ENCODE measurements at regions not wholly inside any gene's neighbourhood (a gene's known extent, or its start where the extent isn't known, plus 50 kb on each side); places are given as distances from the start of the nearest gene placed in this dataset.
A peak's percentile ranks its signal among the peaks of the same experiment; 100 is the strongest.

- peak; percentile 8 for DNase-seq (ENCODE audit: low spot score)
Observed at GRCh38 chr4:75107755-75108612, 175.1 kb downstream of the PARM1 start.

- no peak for DNase-seq (ENCODE audit: low spot score)
Observed at GRCh38 chr4:75102787-75103085, 169.8 kb downstream of the PARM1 start.

DNA sequence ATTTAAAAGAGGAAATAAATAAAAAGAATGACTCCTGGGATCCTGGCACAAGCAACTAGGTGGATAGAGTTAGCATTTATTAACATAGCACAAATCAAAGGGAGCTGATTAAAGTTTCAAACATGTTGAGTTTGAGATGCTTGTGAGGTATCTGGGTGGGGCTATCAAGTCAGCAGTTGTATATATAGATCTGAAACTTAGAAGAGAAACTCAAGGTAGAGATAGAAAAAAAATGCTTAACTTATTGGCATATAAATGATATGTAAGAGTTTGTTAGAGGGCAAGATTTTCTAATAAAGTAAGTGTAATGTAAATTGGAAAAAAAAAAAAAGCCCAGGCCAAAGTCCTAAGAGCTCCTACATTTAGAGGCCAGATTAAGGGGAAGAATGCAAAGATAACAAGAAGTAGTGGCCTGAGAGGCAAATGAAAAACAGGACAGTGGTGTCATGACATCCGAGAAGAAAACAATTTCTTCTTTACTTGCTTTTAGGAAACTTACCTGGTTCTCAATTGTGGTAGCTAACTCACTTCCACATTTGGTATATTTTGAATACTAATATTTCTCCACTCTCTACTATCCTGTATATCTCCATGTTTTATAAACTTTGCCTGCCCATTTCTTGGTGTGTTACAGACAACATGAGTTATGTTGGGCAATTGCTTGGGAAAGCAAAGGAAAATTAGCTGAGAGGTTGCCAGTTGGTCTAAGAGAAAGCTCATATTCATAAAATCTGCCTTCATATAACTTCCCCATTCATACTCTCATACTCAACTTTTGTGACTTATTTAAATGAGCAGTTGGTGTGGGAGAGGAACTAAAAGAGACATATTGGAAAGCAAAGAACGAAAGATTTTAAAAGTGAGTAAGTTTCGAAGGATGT lies 169.2 kb downstream of the PARM1 start:
- DNase-seq (ENCODE audit: low spot score): no peak

All from pons (tissue), 1 donor.